ENCODE measurements at regions not wholly inside any gene's neighbourhood (a gene's known extent, or its start where the extent isn't known, plus 50 kb on each side); places are given as distances from the start of the nearest gene placed in this dataset.

DNA sequence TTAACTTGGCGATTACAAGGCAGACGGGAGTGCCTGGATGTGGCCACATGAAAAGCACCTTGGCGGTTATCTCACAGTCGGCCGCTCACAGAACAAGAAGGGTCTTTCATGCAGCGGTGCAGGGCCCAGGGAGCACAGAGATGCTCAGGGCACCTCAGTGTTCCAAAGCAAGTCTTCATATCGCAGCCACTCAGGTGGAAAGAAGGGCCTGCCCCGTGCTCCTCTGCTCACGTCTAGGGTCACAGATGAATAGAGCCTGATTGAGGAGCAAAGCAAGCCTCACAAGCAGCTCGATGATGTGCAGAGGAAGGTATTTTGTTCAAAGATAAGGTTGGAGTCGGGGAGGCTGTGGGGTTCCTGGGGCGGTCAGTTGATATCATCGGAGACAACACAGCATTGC lies 297.8 kb downstream of the WDR11 start:
- Mint-ChIP-seq H3K4me3 (no peak overlapping the region), H3K27ac (no peak overlapping the region), H3K36me3 (ENCODE audit: low read depth) (no peaks in the 10 kb centered on the region), H3K27me3 (no peaks in the 10 kb centered on the region), H3K9me3 (peaks cover 32% of the 10 kb centered on the region), H3K4me1 (ENCODE audit: low read depth) (no peaks in the 10 kb centered on the region)
- intact Hi-C loops (cut with micrococcal nuclease) = no loop called here

DNA sequence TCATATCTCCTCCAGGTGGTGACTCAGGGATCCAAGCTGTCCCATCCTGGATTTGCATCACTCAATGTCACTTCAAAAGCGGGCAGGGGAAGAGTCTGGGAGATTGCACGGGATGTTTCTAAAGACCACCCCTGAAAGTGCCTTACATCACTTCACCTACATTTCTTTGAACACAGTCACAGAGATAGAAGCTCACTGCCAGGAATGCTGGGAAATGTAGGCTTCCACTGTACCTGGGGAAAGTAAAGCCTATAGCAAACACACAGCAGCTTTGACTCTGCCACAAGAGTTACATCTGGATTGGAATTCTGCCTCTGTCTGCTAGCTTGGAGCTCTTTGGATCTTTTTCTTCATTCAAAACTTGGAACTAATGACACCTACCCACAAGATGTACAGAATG lies 300.9 kb downstream of the WDR11 start:
- H3K4me3 Mint-ChIP-seq = no peak overlapping the region
- no peaks in the 10 kb centered on the region for H3K4me1 Mint-ChIP-seq (ENCODE audit: low read depth)
- peaks cover 10% of the 10 kb centered on the region for H3K9me3 Mint-ChIP-seq
- intact Hi-C loops (cut with micrococcal nuclease) = no loop called here
- H3K27me3 Mint-ChIP-seq = no peaks in the 10 kb centered on the region
- H3K27ac Mint-ChIP-seq = no peak overlapping the region
- no peaks in the 10 kb centered on the region for H3K36me3 Mint-ChIP-seq (ENCODE audit: low read depth)

DNA sequence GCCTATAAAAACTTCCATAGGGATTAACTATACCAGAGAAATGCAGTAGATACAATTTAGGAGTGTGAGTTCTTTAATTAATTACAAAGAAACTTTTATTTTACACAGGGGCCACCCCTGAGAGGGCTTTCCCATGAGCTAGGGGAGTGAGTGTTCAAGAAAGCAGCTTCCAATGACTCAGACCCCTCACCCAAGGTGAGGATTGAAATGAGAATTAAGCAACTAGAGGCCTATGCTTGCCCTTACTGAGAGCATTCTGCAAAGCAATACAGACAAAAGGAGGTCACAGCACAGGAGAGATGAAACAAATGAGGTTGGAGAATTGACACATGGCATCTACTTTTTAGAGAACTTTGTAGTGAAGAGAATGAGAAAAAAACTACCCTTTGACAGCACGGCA lies 301.8 kb downstream of the WDR11 start:
- intact Hi-C loops (cut with micrococcal nuclease) = no loop called here
- H3K9me3 Mint-ChIP-seq = peaks cover 10% of the 10 kb centered on the region
- no peak overlapping the region for H3K27ac Mint-ChIP-seq
- H3K4me3 Mint-ChIP-seq = no peak overlapping the region
- H3K27me3 Mint-ChIP-seq = no peaks in the 10 kb centered on the region
- H3K36me3 Mint-ChIP-seq (ENCODE audit: low read depth) = no peaks in the 10 kb centered on the region
- no peaks in the 10 kb centered on the region for H3K4me1 Mint-ChIP-seq (ENCODE audit: low read depth)

DNA sequence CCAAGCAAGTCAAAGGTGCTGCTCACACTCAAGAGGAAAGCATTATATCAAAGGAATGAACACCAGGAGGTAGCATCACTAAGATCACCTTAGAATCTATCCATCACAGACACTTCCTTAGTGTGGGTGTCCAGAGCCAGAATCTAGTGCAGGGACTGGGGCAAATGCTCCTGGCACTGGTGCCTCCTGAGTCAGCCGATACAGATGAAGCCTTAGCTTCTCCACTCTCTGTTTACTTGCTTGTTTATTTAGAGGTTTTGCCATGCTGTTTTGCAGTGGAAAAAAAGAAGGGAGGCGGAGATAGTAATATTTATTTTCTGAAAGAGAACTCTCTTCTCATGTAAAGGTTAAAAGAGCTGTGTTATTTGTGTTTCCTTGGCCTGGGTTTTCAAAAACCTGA lies 303.1 kb downstream of the WDR11 start:
- Mint-ChIP-seq H3K9me3 (peaks cover 10% of the 10 kb centered on the region), H3K27ac (no peak overlapping the region), H3K27me3 (no peaks in the 10 kb centered on the region), H3K4me1 (ENCODE audit: low read depth) (peaks cover 4% of the 10 kb centered on the region), H3K36me3 (ENCODE audit: low read depth) (no peaks in the 10 kb centered on the region), H3K4me3 (no peak overlapping the region)
- intact Hi-C loops (cut with micrococcal nuclease) = no loop called here

DNA sequence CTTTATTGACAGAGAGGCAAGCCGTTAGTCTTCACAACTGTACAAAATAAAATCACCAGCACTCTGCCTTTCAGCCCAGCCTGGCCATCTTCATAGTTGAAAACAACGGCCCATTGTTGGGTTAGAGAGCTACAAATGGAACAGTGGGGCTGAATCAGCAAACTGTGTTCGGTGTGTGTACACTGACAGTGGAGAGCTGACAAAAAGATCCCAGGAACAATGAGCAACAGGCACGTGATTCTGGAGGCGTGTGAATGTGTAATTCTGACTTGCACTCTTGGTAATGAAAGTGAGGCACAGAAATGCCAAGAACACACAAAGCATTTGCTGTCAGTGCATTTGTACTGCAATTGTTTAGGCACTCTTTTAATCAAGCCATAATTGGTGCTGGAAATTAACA lies 303.7 kb downstream of the WDR11 start:
- Mint-ChIP-seq H3K9me3 (peaks cover 10% of the 10 kb centered on the region), H3K36me3 (ENCODE audit: low read depth) (no peaks in the 10 kb centered on the region), H3K4me1 (ENCODE audit: low read depth) (peaks cover 4% of the 10 kb centered on the region), H3K27ac (no peak overlapping the region), H3K27me3 (no peaks in the 10 kb centered on the region), H3K4me3 (no peak overlapping the region)
- intact Hi-C loops (cut with micrococcal nuclease) = no loop called here

DNA sequence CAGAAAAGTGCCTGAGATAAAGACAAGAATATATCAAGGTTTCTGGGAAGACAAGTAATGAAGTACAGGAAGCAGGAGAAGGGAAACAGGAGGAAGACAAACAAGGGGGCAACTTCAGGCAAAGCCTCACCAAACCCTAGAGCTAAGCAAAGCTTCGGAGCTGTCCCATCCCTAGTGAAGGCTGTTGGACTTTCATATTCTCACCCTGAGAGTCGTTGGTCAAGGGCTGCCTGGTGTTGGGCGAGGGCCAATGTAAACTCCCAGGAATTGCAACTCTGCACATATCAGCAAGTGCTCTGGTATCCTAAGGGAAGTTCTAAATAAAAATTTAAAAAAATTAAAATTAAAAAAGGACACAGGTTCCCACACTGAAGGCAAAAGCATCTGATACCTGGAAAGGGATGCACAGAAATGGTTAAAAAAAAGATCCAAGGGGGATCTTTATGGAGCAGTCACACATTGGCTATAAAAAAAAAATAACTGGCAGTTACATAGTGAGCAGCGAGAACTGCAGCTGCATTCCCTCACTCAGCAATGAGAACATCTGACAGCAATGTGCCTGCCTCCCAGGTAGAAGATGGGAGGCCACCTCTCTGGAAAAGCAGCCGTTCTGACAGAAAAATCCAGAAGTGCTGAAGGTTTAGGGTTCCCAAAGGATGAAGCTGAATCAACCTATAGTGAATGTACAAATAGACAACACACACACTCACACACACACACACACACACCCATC lies 304.7 kb downstream of the WDR11 start:
- Mint-ChIP-seq H3K4me1 (ENCODE audit: low read depth) (peaks cover 4% of the 10 kb centered on the region), H3K4me3 (no peak overlapping the region), H3K27ac (no peak overlapping the region), H3K27me3 (no peaks in the 10 kb centered on the region), H3K9me3 (peaks cover 10% of the 10 kb centered on the region), H3K36me3 (ENCODE audit: low read depth) (no peaks in the 10 kb centered on the region)
- intact Hi-C loops (cut with micrococcal nuclease) = no loop called here

DNA sequence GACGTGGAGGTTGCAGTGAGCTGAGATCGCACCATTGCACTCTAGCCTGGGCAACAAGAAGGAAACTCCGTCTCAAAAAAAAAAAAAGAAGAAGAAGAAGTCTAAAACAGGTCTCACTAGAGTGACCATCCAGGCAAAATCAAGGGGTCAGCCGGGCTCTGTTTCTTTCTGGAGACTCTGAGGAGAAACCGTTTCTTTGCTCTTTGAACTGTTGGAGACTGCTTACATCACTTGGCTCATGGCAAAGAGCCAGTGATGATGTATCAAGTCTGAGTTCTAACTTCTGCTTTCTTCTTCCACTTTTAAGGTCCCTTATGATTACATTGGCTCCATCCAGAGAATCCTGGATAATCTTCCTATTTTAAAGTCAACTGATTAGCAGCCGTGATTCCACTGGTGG lies 306.8 kb downstream of the WDR11 start:
- H3K9me3 Mint-ChIP-seq = no peaks in the 10 kb centered on the region
- H3K36me3 Mint-ChIP-seq (ENCODE audit: low read depth) = no peaks in the 10 kb centered on the region
- no peaks in the 10 kb centered on the region for H3K27me3 Mint-ChIP-seq
- intact Hi-C loops (cut with micrococcal nuclease) = no loop called here
- H3K27ac Mint-ChIP-seq = no peak overlapping the region
- H3K4me1 Mint-ChIP-seq (ENCODE audit: low read depth) = peaks cover 4% of the 10 kb centered on the region
- no peak overlapping the region for H3K4me3 Mint-ChIP-seq

DNA sequence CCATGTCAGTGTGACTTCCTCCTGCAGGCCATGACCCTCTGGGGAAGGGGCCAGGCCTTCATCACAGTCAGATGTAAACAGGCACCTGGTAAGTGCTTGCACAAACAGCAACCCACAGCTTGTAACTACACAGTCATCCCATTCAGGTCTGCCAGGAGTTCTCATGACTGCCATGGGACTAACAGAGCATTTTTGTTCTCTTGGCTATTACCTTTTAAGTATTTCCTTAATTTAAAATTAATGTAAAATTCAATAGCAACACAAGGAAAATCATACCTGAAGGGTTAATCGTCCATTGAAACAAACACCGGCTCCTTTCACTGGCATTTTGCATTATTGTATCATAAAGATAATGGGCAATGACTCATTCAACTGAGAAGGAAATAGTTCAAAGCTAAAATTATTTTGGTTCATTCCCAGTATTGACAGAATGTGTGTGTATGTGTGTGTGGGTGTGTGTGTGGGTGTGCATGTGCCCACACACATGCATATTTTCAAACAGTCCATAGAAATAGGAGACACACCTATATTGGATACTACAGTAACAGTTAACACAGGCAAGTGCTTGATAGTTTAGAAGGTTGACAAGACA lies 307.9 kb downstream of the WDR11 start:
- intact Hi-C loops (cut with micrococcal nuclease) = no loop called here
- Mint-ChIP-seq H3K27ac (no peak overlapping the region), H3K9me3 (peaks cover 6% of the 10 kb centered on the region), H3K36me3 (ENCODE audit: low read depth) (no peaks in the 10 kb centered on the region), H3K4me1 (ENCODE audit: low read depth) (peaks cover 4% of the 10 kb centered on the region), H3K27me3 (no peaks in the 10 kb centered on the region), H3K4me3 (no peak overlapping the region)

DNA sequence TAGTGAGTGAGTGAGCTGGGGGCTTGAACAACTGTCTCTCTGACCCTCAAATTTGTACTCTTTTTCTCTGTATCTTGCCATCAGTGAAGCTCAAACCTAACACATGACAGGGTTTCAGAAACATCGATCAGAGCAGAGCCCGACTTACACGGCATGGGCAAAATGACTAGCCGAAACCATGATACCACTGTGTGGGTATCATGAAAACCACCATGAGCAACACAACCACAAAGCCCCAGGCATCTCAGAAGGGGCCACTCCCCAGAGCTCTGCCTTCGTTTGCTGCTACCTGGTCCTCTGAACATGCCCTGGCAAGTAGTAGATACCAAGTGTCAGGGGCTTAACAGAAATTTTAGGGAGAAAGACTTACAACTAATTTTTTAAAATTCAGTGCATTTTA lies 308.5 kb downstream of the WDR11 start:
- no peak overlapping the region for H3K27ac Mint-ChIP-seq
- H3K9me3 Mint-ChIP-seq = peaks cover 8% of the 10 kb centered on the region
- intact Hi-C loops (cut with micrococcal nuclease) = no loop called here
- peaks cover 4% of the 10 kb centered on the region for H3K4me1 Mint-ChIP-seq (ENCODE audit: low read depth)
- H3K36me3 Mint-ChIP-seq (ENCODE audit: low read depth) = no peaks in the 10 kb centered on the region
- H3K4me3 Mint-ChIP-seq = no peak overlapping the region
- no peaks in the 10 kb centered on the region for H3K27me3 Mint-ChIP-seq

DNA sequence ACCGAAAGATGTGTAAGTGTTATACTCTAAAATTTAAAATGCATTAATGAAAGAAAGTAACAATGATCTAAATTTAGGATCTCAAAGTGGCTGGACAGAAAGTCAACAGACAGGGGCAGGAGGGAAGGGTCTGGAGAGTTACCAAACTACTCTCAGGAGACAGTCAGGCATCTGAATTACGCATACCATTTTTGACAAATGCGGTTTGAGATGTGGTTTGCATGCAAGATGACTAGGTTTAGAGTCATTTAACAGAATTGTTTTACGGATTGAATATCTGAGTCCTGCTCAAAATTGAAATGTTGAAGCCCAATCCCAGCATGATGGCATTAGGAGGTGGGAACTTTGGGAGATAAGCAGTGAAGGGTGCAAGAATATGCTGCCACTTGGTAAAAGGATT lies 314.1 kb downstream of the WDR11 start:
- H3K36me3 Mint-ChIP-seq (ENCODE audit: low read depth) = no peaks in the 10 kb centered on the region
- no peaks in the 10 kb centered on the region for H3K4me1 Mint-ChIP-seq (ENCODE audit: low read depth)
- H3K27ac Mint-ChIP-seq = no peak overlapping the region
- intact Hi-C loops (cut with micrococcal nuclease) = no loop called here
- no peaks in the 10 kb centered on the region for H3K27me3 Mint-ChIP-seq
- no peak overlapping the region for H3K4me3 Mint-ChIP-seq
- peaks cover 8% of the 10 kb centered on the region for H3K9me3 Mint-ChIP-seq

DNA sequence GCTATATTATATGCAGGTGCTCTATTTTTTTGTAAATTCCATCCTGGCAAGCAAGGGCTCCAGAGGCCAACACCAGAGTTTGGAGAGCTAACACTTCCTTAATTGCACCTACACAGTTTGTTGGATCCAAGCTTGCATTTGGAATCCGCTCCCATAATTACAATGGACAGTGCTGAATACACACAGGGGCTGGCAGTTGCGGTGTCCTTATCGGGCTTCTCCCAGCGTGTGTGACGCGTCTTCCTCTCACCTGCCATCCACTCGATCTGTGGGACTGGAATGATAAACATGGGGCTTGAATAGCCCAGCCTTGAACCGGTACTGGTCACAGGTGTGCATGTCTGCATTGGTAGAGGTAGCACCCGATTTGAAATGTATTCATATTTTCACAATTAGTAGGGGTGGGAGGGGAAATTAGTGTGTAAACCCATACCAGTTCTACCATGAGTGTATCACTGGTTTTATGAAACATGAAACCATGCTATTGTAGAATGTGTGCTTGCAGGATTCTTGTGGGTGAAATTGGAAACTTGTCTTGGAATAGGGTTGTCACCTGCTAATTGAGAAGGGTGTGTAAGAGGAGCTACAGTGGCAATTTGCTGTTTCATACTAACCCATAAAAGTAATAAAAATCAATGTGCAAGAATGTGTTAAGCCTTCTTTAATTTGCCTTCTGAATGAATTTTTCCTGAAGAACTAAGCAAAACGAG lies 316.5 kb downstream of the WDR11 start:
- Mint-ChIP-seq H3K9me3 (peaks cover 8% of the 10 kb centered on the region), H3K4me1 (ENCODE audit: low read depth) (no peaks in the 10 kb centered on the region), H3K27me3 (no peaks in the 10 kb centered on the region), H3K4me3 (no peak overlapping the region), H3K36me3 (ENCODE audit: low read depth) (no peaks in the 10 kb centered on the region), H3K27ac (no peak overlapping the region)
- intact Hi-C loops (cut with micrococcal nuclease) = no loop called here

DNA sequence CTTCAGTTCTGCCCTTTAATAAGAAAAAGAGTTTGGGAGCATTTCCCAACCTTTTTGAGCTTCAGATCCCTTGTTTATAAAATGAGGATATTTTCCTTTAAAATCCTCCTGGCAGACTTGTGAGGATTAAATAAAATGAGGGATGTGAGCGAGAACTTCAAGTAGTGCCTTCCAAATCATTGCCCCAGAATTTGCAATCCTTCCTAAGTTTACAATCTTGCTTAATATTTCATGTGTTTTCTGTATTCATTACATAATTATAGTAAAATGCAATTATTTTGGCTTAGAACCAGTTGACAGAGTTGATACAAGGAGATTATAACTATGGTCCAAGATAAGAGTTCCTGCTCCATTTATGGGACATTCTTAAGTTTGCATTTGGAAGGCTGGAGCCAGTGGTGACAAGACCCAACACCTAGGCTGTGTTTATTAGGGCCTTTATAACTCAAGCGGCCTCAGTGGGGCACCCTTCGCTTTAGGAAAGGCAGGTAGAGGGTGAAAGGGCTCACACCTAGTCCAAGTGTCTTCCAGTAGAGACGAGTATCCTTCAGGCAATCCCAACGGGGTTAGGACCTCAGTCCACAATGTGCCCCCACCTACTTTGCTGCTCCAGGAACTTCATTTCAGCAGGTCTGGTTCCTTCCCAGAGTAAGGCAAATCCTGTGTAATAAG lies 317.5 kb downstream of the WDR11 start:
- no peaks in the 10 kb centered on the region for H3K4me1 Mint-ChIP-seq (ENCODE audit: low read depth)
- no peak overlapping the region for H3K4me3 Mint-ChIP-seq
- H3K36me3 Mint-ChIP-seq (ENCODE audit: low read depth) = no peaks in the 10 kb centered on the region
- H3K27me3 Mint-ChIP-seq = no peaks in the 10 kb centered on the region
- H3K9me3 Mint-ChIP-seq = peaks cover 6% of the 10 kb centered on the region
- no peak overlapping the region for H3K27ac Mint-ChIP-seq
- intact Hi-C loops (cut with micrococcal nuclease) = no loop called here

DNA sequence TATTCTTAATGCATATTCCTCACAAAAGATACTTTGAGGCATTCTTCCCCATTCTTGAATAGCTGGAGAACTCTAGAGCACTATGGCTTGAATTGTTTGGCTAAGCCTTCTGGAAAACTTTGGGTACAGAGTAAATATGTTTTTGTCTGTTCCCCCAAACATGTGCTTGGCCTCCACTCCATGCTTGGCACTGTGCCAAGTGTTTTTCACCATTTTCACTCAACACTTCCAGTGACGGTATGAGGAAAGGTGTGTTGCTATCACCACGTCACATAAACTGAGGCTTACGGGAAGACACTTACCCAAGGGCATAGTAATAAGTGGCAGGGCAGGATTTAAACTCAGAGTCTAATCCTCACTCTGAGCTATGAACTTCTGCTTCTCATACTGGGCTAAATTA lies 318.2 kb downstream of the WDR11 start:
- intact Hi-C loops (cut with micrococcal nuclease) = no loop called here
- no peaks in the 10 kb centered on the region for H3K27me3 Mint-ChIP-seq
- H3K36me3 Mint-ChIP-seq (ENCODE audit: low read depth) = no peaks in the 10 kb centered on the region
- H3K4me3 Mint-ChIP-seq = no peak overlapping the region
- H3K27ac Mint-ChIP-seq = no peak overlapping the region
- no peaks in the 10 kb centered on the region for H3K4me1 Mint-ChIP-seq (ENCODE audit: low read depth)
- no peaks in the 10 kb centered on the region for H3K9me3 Mint-ChIP-seq

Data from dendritic cell treated with granulocyte-macrophage colony-stimulating factor and Interleukin-4, amounts not matched to agents 40 ng/mL and 50 ng/mL, for 4 days (primary cell).